ENCODE measurements at regions not wholly inside any gene's neighbourhood (a gene's known extent, or its start where the extent isn't known, plus 50 kb on each side); places are given as distances from the start of the nearest gene placed in this dataset.

- Mint-ChIP-seq H3K9me3 (no peaks in the 10 kb centered on the region), H3K27me3 (no peaks in the 10 kb centered on the region), H3K36me3 (ENCODE audit: low read depth) (no peaks in the 10 kb centered on the region), H3K4me1 (peaks cover 5% of the 10 kb centered on the region), H3K4me3 (peak overlapping the region; percentile 13), H3K27ac (no peak overlapping the region)
- no peak for DNase-seq
- no peak for TF ChIP-seq CTCF (IDR thresholded peaks at IDR 0.05)
- ChIA-PET CTCF (no interaction called here), POLR2A (no interaction called here)
- intact Hi-C loops (cut with micrococcal nuclease): no loop called here
- ATAC-seq (ENCODE audit: low read depth): no peak
Measured at GRCh38 chr1:217369271-217369981, 261.5 kb downstream of the GPATCH2 start.

- Mint-ChIP-seq H3K9me3 (peaks cover 3% of the 10 kb centered on the region), H3K27me3 (no peaks in the 10 kb centered on the region), H3K27ac (no peak overlapping the region), H3K36me3 (ENCODE audit: low read depth) (no peaks in the 10 kb centered on the region), H3K4me3 (no peak overlapping the region), H3K4me1 (peaks cover 1% of the 10 kb centered on the region)
- CTCF ChIA-PET: no interaction called here
- no peak for TF ChIP-seq CTCF (IDR thresholded peaks at IDR 0.05)
- no peak for ATAC-seq (ENCODE audit: low read depth)
- DNase-seq: no peak
- POLR2A ChIA-PET: no interaction called here
- intact Hi-C loops (cut with micrococcal nuclease): no loop called here
Measured at GRCh38 chr1:217364220-217364619, 266.7 kb downstream of the GPATCH2 start.

GRCh38 chr1:217363319-217363718, 267.6 kb downstream of the GPATCH2 start:
- CTCF ChIA-PET: no interaction called here
- Mint-ChIP-seq H3K27ac (no peak overlapping the region), H3K9me3 (peaks cover 3% of the 10 kb centered on the region), H3K27me3 (no peaks in the 10 kb centered on the region), H3K4me3 (no peak overlapping the region), H3K4me1 (no peaks in the 10 kb centered on the region), H3K36me3 (ENCODE audit: low read depth) (no peaks in the 10 kb centered on the region)
- intact Hi-C loops (cut with micrococcal nuclease): no loop called here
- no peak for TF ChIP-seq CTCF (IDR thresholded peaks at IDR 0.05)
- DNase-seq: no peak
- ATAC-seq (ENCODE audit: low read depth): no peak
- POLR2A ChIA-PET: no interaction called here

- no peak for TF ChIP-seq CTCF (IDR thresholded peaks at IDR 0.05)
- Mint-ChIP-seq H3K27me3 (no peaks in the 10 kb centered on the region), H3K9me3 (peaks cover 3% of the 10 kb centered on the region), H3K4me3 (no peak overlapping the region), H3K27ac (no peak overlapping the region), H3K4me1 (no peaks in the 10 kb centered on the region), H3K36me3 (ENCODE audit: low read depth) (no peaks in the 10 kb centered on the region)
- ChIA-PET CTCF (no interaction called here), POLR2A (no interaction called here)
- DNase-seq (no peak), ATAC-seq (ENCODE audit: low read depth) (no peak)
- intact Hi-C loops (cut with micrococcal nuclease): no loop called here
Measured at GRCh38 chr1:217360510-217360909, 270.4 kb downstream of the GPATCH2 start.

GRCh38 chr1:217354895-217355294, 276.0 kb downstream of the GPATCH2 start:
- Mint-ChIP-seq H3K4me1 (no peaks in the 10 kb centered on the region), H3K27ac (no peak overlapping the region), H3K27me3 (no peaks in the 10 kb centered on the region), H3K9me3 (no peaks in the 10 kb centered on the region), H3K36me3 (ENCODE audit: low read depth) (no peaks in the 10 kb centered on the region), H3K4me3 (no peak overlapping the region)
- ChIA-PET CTCF (no interaction called here), POLR2A (no interaction called here)
- ATAC-seq (ENCODE audit: low read depth) (no peak), DNase-seq (no peak)
- no peak for TF ChIP-seq CTCF (IDR thresholded peaks at IDR 0.05)
- intact Hi-C loops (cut with micrococcal nuclease): no loop called here

Data from activated B cell treated with CpG ODN at 0.5 μM for 24 hours (primary cell).